ENCODE measurements at regions not wholly inside any gene's neighbourhood (a gene's known extent, or its start where the extent isn't known, plus 50 kb on each side); places are given as distances from the start of the nearest gene placed in this dataset.
"Not testable (repeated sequence)": the region's sequence is repeated elsewhere in the genome, so short reads cannot be mapped to it uniquely, and the experiment has no call there.

GRCh38 chr1:240722788-240723187 lies 110.8 kb upstream of the GREM2 start:
- no peak for DNase-seq (ENCODE audit: low read depth)

DNA sequence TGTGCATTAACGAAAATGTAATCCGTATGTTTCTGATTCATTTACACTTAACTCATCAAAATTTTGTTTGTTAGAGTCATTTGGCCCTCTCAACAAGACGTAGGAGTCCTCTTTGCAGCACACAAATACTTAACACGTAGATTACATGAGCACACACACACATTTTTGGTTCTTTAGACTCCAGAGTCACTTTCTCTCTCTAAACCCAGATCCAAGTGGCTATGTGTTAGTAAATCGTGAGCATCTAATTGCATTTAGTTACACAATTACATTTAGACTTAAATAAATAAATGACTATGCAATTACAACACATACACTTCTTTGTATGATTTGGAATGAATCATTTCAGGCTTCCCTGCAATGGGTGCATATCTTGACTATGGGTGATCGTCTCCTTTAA lies 109.0 kb upstream of the GREM2 start:
- no peak for DNase-seq (ENCODE audit: low read depth)

DNA sequence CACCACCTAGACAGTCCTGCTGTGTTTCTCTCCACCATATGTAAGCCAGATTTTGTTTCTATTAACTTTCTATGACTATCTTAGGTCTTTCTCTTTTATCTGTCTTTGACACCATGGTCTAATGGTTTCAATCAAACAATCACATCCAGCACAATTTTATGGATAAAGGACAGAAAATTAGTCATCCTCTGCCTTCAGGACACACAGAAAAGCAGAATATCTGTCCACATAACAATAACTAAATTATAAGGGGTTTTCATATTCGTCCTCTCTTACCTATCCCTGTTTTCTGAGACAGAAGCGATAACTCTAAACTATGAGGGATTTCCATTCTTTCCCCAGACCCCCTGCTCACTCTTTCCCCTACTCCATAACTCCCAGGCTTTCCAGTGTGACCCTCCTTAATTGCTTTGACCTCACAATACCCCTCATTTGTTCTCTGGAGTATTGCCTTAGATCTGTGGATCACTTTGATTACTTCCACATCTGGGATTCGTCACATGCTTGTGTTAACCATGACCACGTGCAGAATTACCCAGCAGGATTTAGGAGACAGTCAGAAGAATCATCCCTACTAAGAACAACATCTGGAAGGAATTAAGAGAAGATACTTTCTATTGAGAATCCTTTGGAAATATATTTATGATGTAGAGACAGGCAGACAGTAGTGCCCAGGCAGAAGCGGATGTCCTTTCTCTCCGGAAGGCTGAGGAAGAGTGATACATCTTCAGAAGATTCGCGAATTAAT lies 108.2 kb upstream of the GREM2 start:
- DNase-seq (ENCODE audit: low read depth) = no peak

GRCh38 chr1:240716538-240716937 lies 104.6 kb upstream of the GREM2 start:
- DNase-seq (ENCODE audit: low read depth) = not testable (repeated sequence)

DNA sequence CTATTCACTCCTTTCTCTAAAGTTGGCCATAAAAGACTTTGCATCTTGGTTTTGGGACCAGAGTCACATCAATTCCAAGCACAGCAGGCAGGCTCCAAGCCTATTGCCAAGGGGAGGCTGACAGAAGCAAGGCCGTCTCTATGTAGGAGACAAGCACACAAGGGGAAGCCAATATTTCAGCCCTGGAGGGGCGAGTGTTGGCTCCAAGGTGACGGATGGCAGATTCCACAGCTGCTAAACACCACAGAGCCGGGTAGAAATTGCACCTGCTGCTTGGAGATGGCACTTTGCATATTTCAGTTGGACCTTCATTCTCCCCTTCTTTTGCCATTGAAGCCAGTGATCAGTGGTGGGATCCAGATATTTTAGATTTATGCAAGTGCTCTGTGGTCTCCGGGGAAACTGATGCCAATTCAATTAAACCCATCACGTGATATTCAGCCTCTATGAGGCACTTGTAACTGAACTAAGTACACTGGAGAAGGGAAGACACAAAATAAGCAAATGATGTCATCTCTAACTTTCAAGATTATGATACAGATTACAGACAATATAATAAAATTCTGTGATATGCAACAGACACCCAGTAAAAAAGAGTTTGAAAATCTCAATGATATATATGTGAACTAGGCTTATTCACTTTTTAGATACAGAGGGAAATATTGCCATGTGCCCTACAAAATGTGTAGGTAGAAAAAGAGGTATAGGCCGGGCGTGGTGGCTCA lies 102.8 kb upstream of the GREM2 start:
- DNase-seq (ENCODE audit: low read depth) = no peak

DNA sequence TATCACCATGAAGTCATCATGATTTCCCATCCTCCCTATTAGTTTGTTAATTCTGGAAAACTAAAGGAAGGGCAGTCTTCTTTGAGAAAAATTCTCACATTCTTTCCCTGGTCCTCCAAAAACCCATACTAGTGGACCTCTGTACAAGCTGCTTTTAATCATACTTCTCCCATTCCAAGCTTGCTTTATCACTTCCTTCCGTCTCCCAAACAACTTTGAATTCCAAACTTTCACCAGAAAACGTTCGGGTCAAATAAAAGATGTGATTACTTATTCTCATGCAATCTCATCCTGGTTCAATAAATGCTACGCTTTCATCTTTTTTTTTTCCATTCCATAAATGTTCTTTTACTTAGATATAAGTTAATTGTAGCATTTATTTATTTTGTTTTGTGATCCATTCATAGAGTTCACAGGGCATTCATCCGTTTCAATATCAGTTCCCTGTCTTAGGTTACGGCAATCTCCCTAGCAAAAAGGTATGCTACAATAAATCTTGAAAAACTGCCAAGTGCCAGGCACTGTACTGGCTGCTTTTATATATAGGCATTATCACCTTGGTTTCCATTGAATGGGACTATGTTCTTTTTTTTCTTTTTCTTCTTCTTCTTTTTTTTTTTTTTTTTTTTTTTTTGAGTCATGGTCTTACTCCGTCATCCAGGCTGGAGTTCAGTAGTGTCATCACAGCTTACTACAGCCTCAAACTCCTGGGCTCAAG lies 100.2 kb upstream of the GREM2 start:
- DNase-seq (ENCODE audit: low read depth) = no peak

GRCh38 chr1:240711020-240711419 lies 99.1 kb upstream of the GREM2 start:
- DNase-seq (ENCODE audit: low read depth) = no peak

DNA sequence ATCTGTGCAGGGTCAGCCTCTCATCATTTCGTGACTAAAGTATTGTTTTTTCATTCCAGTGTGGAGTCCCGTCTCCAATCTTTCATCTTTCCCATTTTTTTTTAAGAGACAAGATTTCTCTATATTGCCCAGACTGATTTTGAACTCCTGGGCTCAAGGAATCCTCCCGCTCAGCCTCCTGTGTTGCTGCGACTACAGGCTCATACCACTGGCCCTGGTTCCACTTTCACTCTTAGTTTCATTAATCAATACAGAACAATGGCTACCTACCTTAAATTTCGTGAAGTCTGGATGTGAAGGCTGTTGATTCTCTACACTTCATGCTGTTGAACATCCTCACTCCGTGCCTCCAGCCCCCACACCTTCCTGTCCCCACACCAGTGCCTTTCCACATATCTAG lies 97.7 kb upstream of the GREM2 start:
- no peak for DNase-seq (ENCODE audit: low read depth)

- peak; percentile 42 for DNase-seq (ENCODE audit: low read depth)
Measured at GRCh38 chr1:240706150-240706935, 94.4 kb upstream of the GREM2 start.

GRCh38 chr1:240705579-240705978 lies 93.6 kb upstream of the GREM2 start:
- DNase-seq (ENCODE audit: low read depth) = no peak

DNA sequence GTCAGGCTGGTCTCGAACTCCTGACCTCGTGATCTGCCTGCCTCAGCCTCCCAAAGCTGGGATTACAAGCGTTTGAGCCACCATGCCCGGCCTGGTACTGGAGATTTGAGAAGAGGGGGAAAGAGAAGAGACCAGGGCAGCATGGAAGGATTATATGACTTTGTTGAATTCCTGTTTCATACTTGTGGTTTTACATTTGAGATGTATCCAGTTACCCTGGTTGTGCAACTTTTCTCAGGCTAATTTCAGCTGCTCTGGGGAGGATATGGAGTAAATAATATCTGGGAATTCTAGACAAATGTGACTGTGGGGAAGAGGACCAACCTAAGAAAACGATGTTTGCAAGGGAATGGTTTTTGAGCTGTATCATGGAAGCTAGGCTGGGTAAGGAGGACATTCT lies 89.5 kb upstream of the GREM2 start:
- peak; percentile 49 for DNase-seq (ENCODE audit: low read depth)

- no peak for DNase-seq (ENCODE audit: low read depth)
Measured at GRCh38 chr1:240695416-240695815, 83.5 kb upstream of the GREM2 start.

DNA sequence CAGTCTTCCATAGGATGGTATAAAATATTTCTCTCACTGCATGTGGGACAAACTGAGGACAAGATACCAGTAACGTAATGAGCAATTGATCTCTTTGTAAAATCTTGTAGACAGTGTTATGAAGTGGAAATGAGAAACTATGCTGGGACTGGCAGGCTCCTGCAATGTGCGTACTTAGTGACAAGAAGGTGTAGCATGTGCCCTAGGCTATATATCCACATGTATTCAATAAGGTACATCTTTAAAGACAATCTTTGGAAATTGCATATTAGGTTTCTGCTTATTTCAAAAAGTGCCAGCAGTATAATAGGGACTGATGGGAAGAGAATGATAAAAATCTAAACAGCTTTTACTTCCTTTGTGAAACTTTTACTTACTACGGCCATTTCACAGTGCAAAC lies 81.9 kb upstream of the GREM2 start:
- DNase-seq (ENCODE audit: low read depth) = no peak

GRCh38 chr1:240693036-240693435 lies 81.1 kb upstream of the GREM2 start:
- no peak for DNase-seq (ENCODE audit: low read depth)

- DNase-seq (ENCODE audit: low read depth) = no peak
Measured at GRCh38 chr1:240691909-240692705, 80.2 kb upstream of the GREM2 start.

DNA sequence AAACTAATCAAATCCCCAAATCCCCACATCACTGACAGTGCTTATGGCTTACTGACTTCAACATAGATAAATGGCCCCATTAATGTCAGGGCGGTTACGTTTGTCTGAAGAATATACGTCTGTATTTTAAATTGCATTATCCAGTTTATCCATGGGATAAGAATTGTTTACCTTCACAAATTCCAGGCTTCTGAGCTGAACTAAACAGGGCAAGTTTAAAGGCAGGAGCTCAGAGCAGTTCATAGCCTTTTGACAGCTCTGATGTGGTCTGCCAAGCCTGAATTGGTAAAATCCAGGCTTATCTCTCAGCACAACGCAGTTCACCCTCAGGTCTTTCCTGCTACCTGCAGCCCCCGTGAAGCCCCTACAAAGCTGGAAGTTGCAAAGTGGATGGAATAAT lies 79.5 kb upstream of the GREM2 start:
- DNase-seq (ENCODE audit: low read depth) = no peak

DNA sequence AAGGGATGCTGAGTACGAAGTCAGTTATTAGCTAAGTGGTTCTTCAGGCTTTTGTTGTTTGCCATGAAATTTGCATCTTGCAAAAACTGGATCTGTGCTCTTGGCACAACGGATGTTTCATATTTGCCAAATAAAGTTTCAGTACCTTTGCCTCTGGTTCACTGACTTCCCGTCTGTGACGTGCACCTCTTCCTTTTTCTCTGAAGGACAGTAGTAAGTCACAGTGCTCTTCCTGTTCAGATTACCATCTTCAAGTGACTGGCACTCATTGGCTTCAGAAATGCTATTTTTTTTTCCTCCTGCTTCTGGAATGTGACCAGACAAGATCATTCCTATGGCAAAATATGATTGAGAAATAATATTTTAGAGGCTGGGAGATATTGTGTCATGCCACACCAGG lies 75.9 kb upstream of the GREM2 start:
- no peak for DNase-seq (ENCODE audit: low read depth)

DNA sequence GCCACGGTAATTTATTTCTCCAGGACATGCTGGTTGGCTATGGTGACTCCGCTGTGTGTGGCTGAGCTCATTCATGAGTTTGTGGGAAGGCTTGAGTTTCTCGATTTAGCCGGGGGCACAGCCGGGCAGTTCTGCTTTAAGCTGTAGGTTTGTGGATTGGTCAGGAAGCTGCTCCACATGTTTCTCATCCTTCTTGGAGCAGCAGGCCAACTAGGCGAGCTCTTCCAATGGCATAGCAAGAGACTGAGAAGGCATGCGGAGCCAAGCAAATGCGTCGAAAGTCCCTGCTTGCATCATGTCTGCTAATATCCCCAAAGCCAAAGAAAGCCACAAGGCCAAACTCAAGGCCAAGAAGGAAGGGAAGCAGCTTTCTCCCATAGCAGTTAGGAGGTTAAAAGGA lies 71.6 kb upstream of the GREM2 start:
- no peak for DNase-seq (ENCODE audit: low read depth)

GRCh38 chr1:240682859-240683242 lies 70.9 kb upstream of the GREM2 start:
- DNase-seq (ENCODE audit: low read depth) = no peak

- no peak for DNase-seq (ENCODE audit: low read depth)
Measured at GRCh38 chr1:240682166-240682858, 70.4 kb upstream of the GREM2 start.
